ENCODE measurements at regions not wholly inside any gene's neighbourhood (a gene's known extent, or its start where the extent isn't known, plus 50 kb on each side); places are given as distances from the start of the nearest gene placed in this dataset.

GRCh38 chr9:28883234-28883633, 1310.0 kb upstream of the C9orf72 start (continued):
- TF ChIP-seq CBX8 (IDR thresholded peaks at IDR 0.05; ENCODE audit: borderline replicate concordance, low read depth, low read length) (no peak), ZNF274 (IDR thresholded peaks at IDR 0.05; ENCODE audit: borderline replicate concordance, extremely low read depth, low read length) (no peak), TAF7 (optimal IDR thresholded peaks at IDR 0.05; ENCODE audit: borderline replicate concordance, low read depth, low read length) (no peak)
